Mesenchymal stem cell (in vitro differentiated cells and primary cell): ENCODE measurements at regions not wholly inside any gene's neighbourhood (a gene's known extent, or its start where the extent isn't known, plus 50 kb on each side); places are given as distances from the start of the nearest gene placed in this dataset.

ENCODE experiments used
- DNase-seq: peaks from one replicate; pipeline ENCODE4 v3.0.0-alpha.2; 2013
- H2AFZ ChIP-seq: one replicate; pipeline ENCODE4 v1.6.1; 2013; ENCODE audit warnings: low read depth, mild to moderate bottlenecking, control low read depth, inconsistent platforms, low read length, moderate library complexity
- H2AK5ac ChIP-seq: 2 replicates; pipeline ENCODE4 v1.6.1; 2013; ENCODE audit warnings: low read length, moderate library complexity, mild to moderate bottlenecking, inconsistent platforms; ENCODE audit not compliant: severe bottlenecking
- H2BK120ac ChIP-seq: one replicate; pipeline ENCODE4 v1.6.1; 2013; ENCODE audit warnings: low read depth, mild to moderate bottlenecking, inconsistent platforms, low read length, moderate library complexity
- H2BK12ac ChIP-seq, 2 experiments: one replicate each; pipeline ENCODE4 v1.6.1; 2013; ENCODE audit warnings: inconsistent platforms in 2 of 2, low read length in 2 of 2, mild to moderate bottlenecking in 2 of 2, moderate library complexity in 2 of 2, control low read depth in 1 of 2
- H2BK15ac ChIP-seq: one replicate; pipeline ENCODE4 v1.6.1; 2013; ENCODE audit warnings: mild to moderate bottlenecking, low read depth, inconsistent platforms; ENCODE audit not compliant: poor library complexity, severe bottlenecking
- H2BK5ac ChIP-seq: 2 replicates; pipeline ENCODE4 v1.6.1; 2013; ENCODE audit warnings: low read depth, mild to moderate bottlenecking, low read length, control low read depth, inconsistent platforms; ENCODE audit not compliant: poor library complexity, severe bottlenecking
- H3K14ac ChIP-seq, 2 experiments: one replicate each; pipeline ENCODE4 v1.6.1; 2013; ENCODE audit warnings: inconsistent platforms in 2 of 2, low read length in 2 of 2, control low read depth in 1 of 2, mild to moderate bottlenecking in 1 of 2, moderate library complexity in 1 of 2
- H3K18ac ChIP-seq, 2 experiments: one replicate each; pipeline ENCODE4 v1.6.1; 2013; ENCODE audit warnings: inconsistent platforms in 2 of 2, low read length in 2 of 2, control low read depth in 1 of 2, low read depth in 1 of 2, mild to moderate bottlenecking in 1 of 2
- H3K23ac ChIP-seq, 2 experiments: one replicate each; pipeline ENCODE4 v1.6.1; 2013; ENCODE audit warnings: inconsistent platforms in 2 of 2, low read length in 2 of 2, mild to moderate bottlenecking in 2 of 2, moderate library complexity in 2 of 2, control low read depth in 1 of 2
- H3K27ac ChIP-seq: 2 replicates; pipeline ENCODE4 v1.5.1; 2013; ENCODE audit warnings: mild to moderate bottlenecking, moderate library complexity, low read length, control low read depth, inconsistent platforms; ENCODE audit not compliant: poor library complexity, severe bottlenecking
- H3K27me3 ChIP-seq, 2 experiments: 2 replicates each; pipeline versions ENCODE4 v1.6.1 to v1.7.0; 2013; ENCODE audit warnings: low read length in 2 of 2, mild to moderate bottlenecking in 2 of 2, moderate library complexity in 2 of 2, control low read depth in 1 of 2, inconsistent platforms in 1 of 2; ENCODE audit not compliant: control insufficient read depth in 1 of 2, insufficient read depth in 1 of 2
- H3K36me3 ChIP-seq, 2 experiments: 2 replicates each; pipeline versions ENCODE4 v1.6.1 to v1.7.0; 2013; ENCODE audit warnings: low read length in 2 of 2, control low read depth in 1 of 2, inconsistent platforms in 1 of 2, low read depth in 1 of 2, mild to moderate bottlenecking in 1 of 2; ENCODE audit not compliant: insufficient read depth in 2 of 2, control insufficient read depth in 1 of 2
- H3K4ac ChIP-seq, 2 experiments: one replicate each; pipeline ENCODE4 v1.6.1; 2013; ENCODE audit warnings: inconsistent platforms in 2 of 2, low read length in 2 of 2, mild to moderate bottlenecking in 2 of 2, moderate library complexity in 2 of 2, control low read depth in 1 of 2, low read depth in 1 of 2
- H3K4me1 ChIP-seq: 2 replicates; pipeline ENCODE4 v1.6.1; 2013; ENCODE audit warnings: low read depth, low read length, control low read depth; ENCODE audit not compliant: control insufficient read depth, insufficient read depth
- H3K4me2 ChIP-seq: 2 replicates; pipeline ENCODE4 v1.6.1; 2013; ENCODE audit warnings: low read length, mild to moderate bottlenecking, inconsistent platforms; ENCODE audit not compliant: poor library complexity, severe bottlenecking
- H3K4me3 ChIP-seq, 2 experiments: 2 replicates each; pipeline versions ENCODE4 v1.5.1 to v1.7.0; 2013; ENCODE audit warnings: low read length in 2 of 2, mild to moderate bottlenecking in 2 of 2, control low read depth in 1 of 2, low read depth in 1 of 2; ENCODE audit not compliant: insufficient read depth in 1 of 2
- H3K79me1 ChIP-seq: replicated peaks from 2 replicates; pipeline ENCODE4 v1.6.1; 2013; ENCODE audit warnings: mild to moderate bottlenecking, control low read depth, low read length, inconsistent platforms; ENCODE audit not compliant: poor library complexity, severe bottlenecking
- H3K9ac ChIP-seq: 2 replicates; pipeline ENCODE4 v1.7.0; 2013; ENCODE audit warnings: mild to moderate bottlenecking, low read length, moderate library complexity
- H3K9me3 ChIP-seq: 2 replicates; pipeline ENCODE4 v1.7.0; 2013; ENCODE audit warnings: mild to moderate bottlenecking, low read length; ENCODE audit not compliant: control insufficient read depth
- H4K8ac ChIP-seq: one replicate; pipeline ENCODE4 v1.6.1; 2013; ENCODE audit warnings: inconsistent platforms, mild to moderate bottlenecking, low read length, moderate library complexity
- H4K91ac ChIP-seq: one replicate; pipeline ENCODE4 v1.6.1; 2013; ENCODE audit warnings: mild to moderate bottlenecking, low read length, inconsistent platforms
- WGBS: methylation state at CpG from one replicate; pipeline ENCODE4 v1.1.7; 2013; ENCODE audit warnings: mixed read lengths; 5-methylcytosine and 5-hydroxymethylcytosine counted together

DNA sequence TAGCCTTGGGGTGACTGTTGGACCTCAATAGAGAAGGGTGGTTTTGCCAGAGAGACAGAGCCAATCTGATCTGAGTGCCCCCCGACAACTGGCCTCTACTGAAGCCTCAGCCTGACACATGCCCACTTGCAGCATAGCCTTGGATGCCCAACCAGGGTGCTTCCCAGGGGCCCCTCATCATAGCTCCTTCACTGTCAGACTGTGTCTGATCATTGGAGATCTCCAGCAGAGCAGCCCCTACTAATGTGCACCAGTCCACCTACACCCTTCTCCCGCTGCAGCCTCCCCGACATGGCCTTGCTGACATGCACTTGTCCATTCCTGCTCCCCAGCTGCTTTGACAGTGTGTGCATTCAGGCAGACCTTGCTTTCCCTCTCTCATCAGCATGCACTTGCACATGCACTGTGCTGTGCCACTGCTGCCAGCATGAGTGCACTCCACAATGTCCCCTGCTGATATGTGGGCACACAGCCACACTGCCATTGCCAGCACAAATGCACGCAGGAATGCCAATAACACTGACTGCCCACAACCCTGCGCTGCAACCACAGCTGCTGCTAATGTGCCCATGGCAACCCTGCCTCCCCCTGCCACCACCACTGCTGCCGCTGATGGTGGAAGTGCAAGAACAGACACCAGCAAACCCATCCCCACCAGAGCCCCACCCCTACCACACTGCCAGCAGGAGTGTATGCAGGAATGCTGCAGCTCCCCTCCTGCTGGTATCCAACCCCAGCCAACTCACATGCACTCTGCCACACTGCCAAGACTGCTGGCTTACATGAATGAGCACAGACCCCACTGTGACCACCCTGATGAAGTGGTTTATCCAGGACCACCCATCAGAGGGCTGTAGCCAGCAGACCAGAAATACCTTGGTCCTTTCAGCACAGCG is 68.1 kb upstream of the ZMAT1 start:
- no peak overlapping the region for H2AFZ ChIP-seq
- no peak overlapping the region for H3K18ac ChIP-seq
- no peak overlapping the region for H3K4me3 ChIP-seq
- H3K4ac ChIP-seq: no peak overlapping the region
- peaks cover 10% of the 10 kb centered on the region for H3K9me3 ChIP-seq
- no peaks in the 10 kb centered on the region for H3K4me1 ChIP-seq
- H3K79me1 ChIP-seq: no peaks in the 10 kb centered on the region
- H3K27ac ChIP-seq: no peak overlapping the region
- no peak overlapping the region for H3K4me2 ChIP-seq
- H2BK15ac ChIP-seq: no peak overlapping the region
- H4K8ac ChIP-seq: no peak overlapping the region
- WGBS: 62% methylated on average over 7 of the region's 7 CpGs
- H2BK120ac ChIP-seq: no peak overlapping the region
- H4K91ac ChIP-seq: no peak overlapping the region
- no peaks in the 10 kb centered on the region for H3K27me3 ChIP-seq
- no peak overlapping the region for H2AK5ac ChIP-seq
- H3K14ac ChIP-seq: no peak overlapping the region
- H3K36me3 ChIP-seq: no peaks in the 10 kb centered on the region
- H2BK12ac ChIP-seq: no peak overlapping the region
- no peak overlapping the region for H2BK5ac ChIP-seq
- no peak for DNase-seq
- no peak overlapping the region for H3K9ac ChIP-seq
- H3K23ac ChIP-seq: no peak overlapping the region

DNA sequence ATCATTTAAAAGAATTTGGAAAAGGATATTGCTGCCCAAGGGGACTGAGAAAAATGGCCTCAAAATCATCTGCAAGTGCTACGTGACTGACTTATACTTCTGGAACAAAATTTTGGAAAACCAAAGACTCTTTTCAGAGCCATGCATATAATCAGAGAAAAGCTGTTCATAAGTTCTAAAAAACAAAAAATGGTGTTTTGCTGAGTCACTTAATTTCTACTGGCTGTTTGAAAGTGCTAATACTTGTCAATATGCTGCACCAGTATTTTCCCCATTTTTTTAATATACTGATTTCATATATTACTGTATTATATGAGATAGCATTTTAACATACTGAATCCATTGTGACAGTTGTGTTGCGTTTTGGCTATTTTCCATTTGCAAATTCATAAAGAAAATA is 61.5 kb upstream of the ZMAT1 start:
- no peak overlapping the region for H3K4me3 ChIP-seq
- no peak overlapping the region for H2BK5ac ChIP-seq
- no peak overlapping the region for H3K23ac ChIP-seq
- no peak overlapping the region for H3K4me2 ChIP-seq
- H3K36me3 ChIP-seq: no peaks in the 10 kb centered on the region
- no peak overlapping the region for H3K4ac ChIP-seq
- WGBS: no CpG with 5 or more reads among the region's 2 CpGs
- H3K79me1 ChIP-seq: no peaks in the 10 kb centered on the region
- no peak overlapping the region for H2BK15ac ChIP-seq
- H3K9ac ChIP-seq: no peak overlapping the region
- DNase-seq: no peak
- no peak overlapping the region for H4K8ac ChIP-seq
- H3K18ac ChIP-seq: no peak overlapping the region
- no peaks in the 10 kb centered on the region for H3K27me3 ChIP-seq
- no peaks in the 10 kb centered on the region for H3K4me1 ChIP-seq
- H3K9me3 ChIP-seq: no peaks in the 10 kb centered on the region
- H2BK120ac ChIP-seq: no peak overlapping the region
- H2AFZ ChIP-seq: no peak overlapping the region
- no peak overlapping the region for H3K27ac ChIP-seq
- H4K91ac ChIP-seq: no peak overlapping the region
- no peak overlapping the region for H2AK5ac ChIP-seq
- H2BK12ac ChIP-seq: no peak overlapping the region
- no peak overlapping the region for H3K14ac ChIP-seq

DNA sequence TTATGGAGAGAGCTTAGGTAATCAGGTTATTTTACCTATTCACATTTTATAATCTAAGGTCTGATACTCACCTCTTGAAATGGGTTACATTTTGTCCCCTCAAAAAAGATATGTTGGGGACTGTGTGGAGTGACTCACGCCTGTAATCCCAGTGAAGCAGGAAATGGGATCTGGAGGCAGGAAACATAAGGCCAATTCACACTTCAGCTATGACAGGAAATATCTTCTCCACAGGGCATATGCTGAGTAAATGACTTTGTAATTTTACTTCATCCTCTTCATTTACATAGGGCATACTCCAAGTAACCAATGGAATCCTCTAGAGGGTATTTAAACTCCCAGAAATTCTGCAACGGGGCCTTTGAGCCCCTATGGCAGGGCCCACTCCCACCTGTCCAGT is 54.8 kb upstream of the ZMAT1 start:
- no peaks in the 10 kb centered on the region for H3K9me3 ChIP-seq
- H2BK120ac ChIP-seq: no peak overlapping the region
- no peak overlapping the region for H2BK15ac ChIP-seq
- H3K36me3 ChIP-seq: no peaks in the 10 kb centered on the region
- no peak overlapping the region for H3K18ac ChIP-seq
- no peak overlapping the region for H3K9ac ChIP-seq
- no peak for DNase-seq
- WGBS: 13% methylated on average over 1 of the region's 2 CpGs
- H2BK5ac ChIP-seq: no peak overlapping the region
- no peaks in the 10 kb centered on the region for H3K79me1 ChIP-seq
- H2AFZ ChIP-seq: no peak overlapping the region
- no peak overlapping the region for H3K23ac ChIP-seq
- H2BK12ac ChIP-seq: no peak overlapping the region
- H4K8ac ChIP-seq: no peak overlapping the region
- peaks cover 0 to 4% of the 10 kb centered on the region in 2 experiments for H3K27me3 ChIP-seq
- no peak overlapping the region for H2AK5ac ChIP-seq
- H3K4me3 ChIP-seq: no peak overlapping the region
- H3K14ac ChIP-seq: no peak overlapping the region
- no peaks in the 10 kb centered on the region for H3K4me1 ChIP-seq
- H3K4me2 ChIP-seq: no peak overlapping the region
- no peak overlapping the region for H3K4ac ChIP-seq
- H4K91ac ChIP-seq: no peak overlapping the region
- H3K27ac ChIP-seq: no peak overlapping the region
